Stimulated activated naive CD8-positive, alpha-beta T cell treated with anti-CD3 and anti-CD28 coated beads, Interleukin-15, Interleukin-2, amounts not matched to agents 100 ng/mL and 50 ng/mL, for 24 hours (primary cell): ENCODE measurements at regions not wholly inside any gene's neighbourhood (a gene's known extent, or its start where the extent isn't known, plus 50 kb on each side); places are given as distances from the start of the nearest gene placed in this dataset.

Experiments
- H3K27ac Mint-ChIP-seq: one replicate; pipeline ENCODE4 v1.8.0; 2021; ENCODE audit warnings: mild to moderate bottlenecking, mixed read lengths
- H3K27me3 Mint-ChIP-seq: one replicate; pipeline ENCODE4 v1.8.0; 2021; ENCODE audit warnings: mixed read lengths
- H3K36me3 Mint-ChIP-seq: one replicate; pipeline ENCODE4 v1.8.0; 2021; ENCODE audit warnings: low read depth, mixed read lengths
- H3K4me1 Mint-ChIP-seq: one replicate; pipeline ENCODE4 v1.8.0; 2021; ENCODE audit warnings: low read depth, mixed read lengths
- H3K4me3 Mint-ChIP-seq: one replicate; pipeline ENCODE4 v1.8.0; 2021; ENCODE audit warnings: mild to moderate bottlenecking, mixed read lengths
- H3K9me3 Mint-ChIP-seq: one replicate; pipeline ENCODE4 v1.8.0; 2021; ENCODE audit warnings: mixed read lengths

- H3K36me3 Mint-ChIP-seq: no peaks in the 10 kb centered on the region
- H3K9me3 Mint-ChIP-seq: peaks cover 7% of the 10 kb centered on the region
- no peaks in the 10 kb centered on the region for H3K27me3 Mint-ChIP-seq
- H3K27ac Mint-ChIP-seq: no peak overlapping the region
- no peak overlapping the region for H3K4me3 Mint-ChIP-seq
- H3K4me1 Mint-ChIP-seq: no peaks in the 10 kb centered on the region
Observed at GRCh38 chr13:105957769-105958438, 577.6 kb downstream of the EFNB2 start.

GRCh38 chr13:105956921-105957320 lies 578.5 kb downstream of the EFNB2 start:
- H3K4me3 Mint-ChIP-seq: no peak overlapping the region
- H3K27me3 Mint-ChIP-seq: no peaks in the 10 kb centered on the region
- H3K27ac Mint-ChIP-seq: no peak overlapping the region
- no peaks in the 10 kb centered on the region for H3K36me3 Mint-ChIP-seq
- no peaks in the 10 kb centered on the region for H3K4me1 Mint-ChIP-seq
- peaks cover 7% of the 10 kb centered on the region for H3K9me3 Mint-ChIP-seq

GRCh38 chr13:105952973-105953290 lies 582.5 kb downstream of the EFNB2 start:
- Mint-ChIP-seq H3K4me3 (no peak overlapping the region), H3K27me3 (no peaks in the 10 kb centered on the region), H3K36me3 (no peaks in the 10 kb centered on the region), H3K4me1 (no peaks in the 10 kb centered on the region), H3K27ac (no peak overlapping the region), H3K9me3 (peaks cover 7% of the 10 kb centered on the region)

GRCh38 chr13:105952233-105952972 lies 583.1 kb downstream of the EFNB2 start:
- peaks cover 7% of the 10 kb centered on the region for H3K9me3 Mint-ChIP-seq
- no peaks in the 10 kb centered on the region for H3K4me1 Mint-ChIP-seq
- no peaks in the 10 kb centered on the region for H3K27me3 Mint-ChIP-seq
- H3K36me3 Mint-ChIP-seq: no peaks in the 10 kb centered on the region
- H3K27ac Mint-ChIP-seq: no peak overlapping the region
- no peak overlapping the region for H3K4me3 Mint-ChIP-seq

- Mint-ChIP-seq H3K27ac (no peak overlapping the region), H3K27me3 (no peaks in the 10 kb centered on the region), H3K4me3 (no peak overlapping the region), H3K4me1 (no peaks in the 10 kb centered on the region), H3K36me3 (no peaks in the 10 kb centered on the region), H3K9me3 (no peaks in the 10 kb centered on the region)
Observed at GRCh38 chr13:105948143-105948542, 587.3 kb downstream of the EFNB2 start.

GRCh38 chr13:105940882-105941281 lies 594.6 kb downstream of the EFNB2 start:
- Mint-ChIP-seq H3K27ac (no peak overlapping the region), H3K27me3 (peaks cover 6% of the 10 kb centered on the region), H3K9me3 (no peaks in the 10 kb centered on the region)

GRCh38 chr13:105937451-105937850 lies 598.0 kb downstream of the EFNB2 start:
- peaks cover 6% of the 10 kb centered on the region for H3K27me3 Mint-ChIP-seq
- no peaks in the 10 kb centered on the region for H3K9me3 Mint-ChIP-seq
- H3K27ac Mint-ChIP-seq: no peak overlapping the region
- H3K36me3 Mint-ChIP-seq: no peaks in the 10 kb centered on the region
- H3K4me3 Mint-ChIP-seq: no peak overlapping the region
- no peaks in the 10 kb centered on the region for H3K4me1 Mint-ChIP-seq

More at GRCh38 chr13:105940882-105941281, 594.6 kb downstream of the EFNB2 start:
- Mint-ChIP-seq H3K4me1 (no peaks in the 10 kb centered on the region), H3K4me3 (no peak overlapping the region), H3K36me3 (no peaks in the 10 kb centered on the region)

- peaks cover 6% of the 10 kb centered on the region for H3K27me3 Mint-ChIP-seq
- H3K36me3 Mint-ChIP-seq: no peaks in the 10 kb centered on the region
- H3K4me1 Mint-ChIP-seq: no peaks in the 10 kb centered on the region
- no peak overlapping the region for H3K27ac Mint-ChIP-seq
- H3K4me3 Mint-ChIP-seq: no peak overlapping the region
- H3K9me3 Mint-ChIP-seq: no peaks in the 10 kb centered on the region
Observed at GRCh38 chr13:105936816-105937215, 598.6 kb downstream of the EFNB2 start.

GRCh38 chr13:105929505-105929904 lies 606.0 kb downstream of the EFNB2 start:
- Mint-ChIP-seq H3K36me3 (no peaks in the 10 kb centered on the region), H3K27ac (no peak overlapping the region), H3K27me3 (peaks cover 7% of the 10 kb centered on the region), H3K9me3 (no peaks in the 10 kb centered on the region), H3K4me3 (no peak overlapping the region), H3K4me1 (no peaks in the 10 kb centered on the region)

- Mint-ChIP-seq H3K4me3 (no peak overlapping the region), H3K27me3 (peaks cover 7% of the 10 kb centered on the region), H3K4me1 (no peaks in the 10 kb centered on the region), H3K27ac (no peak overlapping the region), H3K9me3 (no peaks in the 10 kb centered on the region), H3K36me3 (no peaks in the 10 kb centered on the region)
Observed at GRCh38 chr13:105928901-105929300, 606.6 kb downstream of the EFNB2 start.

- H3K4me1 Mint-ChIP-seq: no peaks in the 10 kb centered on the region
- H3K27ac Mint-ChIP-seq: no peak overlapping the region
- no peak overlapping the region for H3K4me3 Mint-ChIP-seq
- H3K9me3 Mint-ChIP-seq: no peaks in the 10 kb centered on the region
- H3K27me3 Mint-ChIP-seq: peaks cover 7% of the 10 kb centered on the region
- H3K36me3 Mint-ChIP-seq: no peaks in the 10 kb centered on the region
Observed at GRCh38 chr13:105928048-105928447, 607.4 kb downstream of the EFNB2 start.

- H3K27ac Mint-ChIP-seq: no peak overlapping the region
- no peak overlapping the region for H3K4me3 Mint-ChIP-seq
- H3K27me3 Mint-ChIP-seq: peaks cover 7% of the 10 kb centered on the region
- no peaks in the 10 kb centered on the region for H3K4me1 Mint-ChIP-seq
- H3K36me3 Mint-ChIP-seq: no peaks in the 10 kb centered on the region
- H3K9me3 Mint-ChIP-seq: peaks cover 5% of the 10 kb centered on the region
Observed at GRCh38 chr13:105925496-105925895, 610.0 kb downstream of the EFNB2 start.

GRCh38 chr13:105921711-105922110 lies 613.8 kb downstream of the EFNB2 start:
- H3K27ac Mint-ChIP-seq: no peak overlapping the region
- peaks cover 5% of the 10 kb centered on the region for H3K9me3 Mint-ChIP-seq
- no peaks in the 10 kb centered on the region for H3K36me3 Mint-ChIP-seq
- H3K27me3 Mint-ChIP-seq: peaks cover 4% of the 10 kb centered on the region
- no peaks in the 10 kb centered on the region for H3K4me1 Mint-ChIP-seq
- H3K4me3 Mint-ChIP-seq: no peak overlapping the region

GRCh38 chr13:105920370-105920769 lies 615.1 kb downstream of the EFNB2 start:
- Mint-ChIP-seq H3K4me3 (no peak overlapping the region), H3K27me3 (peaks cover 4% of the 10 kb centered on the region), H3K9me3 (peaks cover 5% of the 10 kb centered on the region), H3K36me3 (no peaks in the 10 kb centered on the region), H3K4me1 (no peaks in the 10 kb centered on the region), H3K27ac (no peak overlapping the region)

GRCh38 chr13:105918842-105919741 lies 616.4 kb downstream of the EFNB2 start:
- peaks cover 5% of the 10 kb centered on the region for H3K9me3 Mint-ChIP-seq
- H3K27ac Mint-ChIP-seq: no peak overlapping the region
- H3K36me3 Mint-ChIP-seq: no peaks in the 10 kb centered on the region
- no peak overlapping the region for H3K4me3 Mint-ChIP-seq
- H3K4me1 Mint-ChIP-seq: no peaks in the 10 kb centered on the region
- H3K27me3 Mint-ChIP-seq: peaks cover 4% of the 10 kb centered on the region
